Muscle of leg (tissue), 3 donors: ENCODE measurements at regions not wholly inside any gene's neighbourhood (a gene's known extent, or its start where the extent isn't known, plus 50 kb on each side); places are given as distances from the start of the nearest gene placed in this dataset.
"Not testable (repeated sequence)": the region's sequence is repeated elsewhere in the genome, so short reads cannot be mapped to it uniquely, and the experiment has no call there.

Experiments
- DNase-seq: peaks from one replicate; pipeline ENCODE4 v3.0.0; 2013
- H3K27ac ChIP-seq: one replicate; pipeline ENCODE4 v1.5.1; 2013; ENCODE audit warnings: mild to moderate bottlenecking, low read length, control low read depth
- H3K27me3 ChIP-seq: one replicate; pipeline ENCODE4 v1.6.1; 2013; ENCODE audit warnings: low read length; ENCODE audit not compliant: control insufficient read depth, insufficient read depth
- H3K36me3 ChIP-seq: one replicate; pipeline ENCODE4 v1.6.1; 2013; ENCODE audit warnings: low read length; ENCODE audit not compliant: control insufficient read depth, insufficient read depth
- H3K4me1 ChIP-seq: one replicate; pipeline ENCODE4 v1.6.1; 2013; ENCODE audit warnings: low read length; ENCODE audit not compliant: control insufficient read depth, insufficient read depth
- H3K4me3 ChIP-seq: one replicate; pipeline ENCODE4 v1.5.1; 2013; ENCODE audit warnings: low read length, control low read depth
- H3K9me3 ChIP-seq: replicated peaks from 2 replicates; pipeline ENCODE4 v1.6.1; 2013; ENCODE audit warnings: low read depth, low read length; ENCODE audit not compliant: control insufficient read depth
- WGBS: methylation state at CpG from one replicate; pipeline ENCODE4 v1.1.5; 2013; ENCODE audit warnings: missing lambda C conversion rate; ENCODE audit not compliant: insufficient coverage; 5-methylcytosine and 5-hydroxymethylcytosine counted together

DNA sequence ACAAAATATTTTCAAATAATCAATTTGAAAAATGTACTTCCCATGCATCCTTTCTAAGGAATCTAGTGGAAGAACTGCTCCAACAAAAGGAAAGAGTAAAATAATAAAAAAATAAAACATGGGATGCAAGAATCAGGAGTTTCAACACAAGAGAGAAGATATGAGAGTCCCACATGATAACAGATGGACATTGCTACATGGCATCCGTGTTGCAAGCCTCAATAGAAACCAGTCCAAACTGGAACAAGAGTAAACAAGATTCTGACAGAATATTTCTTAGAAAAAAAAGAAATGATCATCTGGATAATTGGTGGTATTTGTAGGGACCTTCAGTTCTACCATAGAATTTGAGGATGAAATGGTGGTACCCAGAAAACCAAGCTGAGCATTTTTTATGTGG lies 186.8 kb downstream of the FRK start:
- H3K27ac ChIP-seq = no peak overlapping the region
- H3K9me3 ChIP-seq = no peaks in the 10 kb centered on the region
- DNase-seq = no peak
- H3K4me1 ChIP-seq = no peaks in the 10 kb centered on the region
- no peaks in the 10 kb centered on the region for H3K27me3 ChIP-seq
- no peak overlapping the region for H3K4me3 ChIP-seq
- WGBS = 60% methylated on average over 1 of the region's 1 CpG
- H3K36me3 ChIP-seq = no peaks in the 10 kb centered on the region

GRCh38 chr6:115870464-115870863 lies 190.2 kb downstream of the FRK start:
- no peaks in the 10 kb centered on the region for H3K36me3 ChIP-seq
- no peaks in the 10 kb centered on the region for H3K9me3 ChIP-seq
- H3K27me3 ChIP-seq = no peaks in the 10 kb centered on the region
- no peak for DNase-seq
- H3K4me3 ChIP-seq = no peak overlapping the region
- H3K27ac ChIP-seq = no peak overlapping the region
- H3K4me1 ChIP-seq = no peaks in the 10 kb centered on the region
- WGBS = no CpG with 5 or more reads among the region's 4 CpGs

DNA sequence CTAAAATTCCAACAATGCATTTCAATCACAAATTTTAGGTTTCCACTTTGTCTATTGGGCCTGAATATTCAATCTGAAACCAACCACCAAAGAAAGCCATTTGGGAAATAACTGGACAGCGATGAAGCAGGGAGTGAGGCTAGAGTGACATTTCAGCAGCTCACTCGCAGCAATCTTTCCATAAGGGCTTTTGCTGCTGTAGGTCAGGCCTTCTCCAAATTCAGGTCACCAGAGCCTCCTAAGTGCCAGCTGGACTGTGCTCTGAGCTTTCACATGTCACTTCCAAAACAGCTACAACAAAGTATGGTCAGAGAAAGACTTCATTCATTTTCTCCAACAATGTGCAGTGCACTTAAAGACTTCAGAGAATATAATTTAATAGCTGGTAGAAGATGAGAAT lies 194.8 kb downstream of the FRK start:
- H3K27me3 ChIP-seq = no peaks in the 10 kb centered on the region
- H3K36me3 ChIP-seq = no peaks in the 10 kb centered on the region
- WGBS = 44% methylated on average over 2 of the region's 2 CpGs
- no peak overlapping the region for H3K4me3 ChIP-seq
- H3K9me3 ChIP-seq = no peaks in the 10 kb centered on the region
- peak; percentile 7 for DNase-seq
- H3K4me1 ChIP-seq = no peaks in the 10 kb centered on the region
- H3K27ac ChIP-seq = no peak overlapping the region

GRCh38 chr6:115863211-115863610 lies 197.5 kb downstream of the FRK start:
- H3K9me3 ChIP-seq = no peaks in the 10 kb centered on the region
- H3K27me3 ChIP-seq = no peaks in the 10 kb centered on the region
- no peaks in the 10 kb centered on the region for H3K4me1 ChIP-seq
- DNase-seq = no peak
- no peaks in the 10 kb centered on the region for H3K36me3 ChIP-seq
- no peak overlapping the region for H3K4me3 ChIP-seq
- no peak overlapping the region for H3K27ac ChIP-seq

DNA sequence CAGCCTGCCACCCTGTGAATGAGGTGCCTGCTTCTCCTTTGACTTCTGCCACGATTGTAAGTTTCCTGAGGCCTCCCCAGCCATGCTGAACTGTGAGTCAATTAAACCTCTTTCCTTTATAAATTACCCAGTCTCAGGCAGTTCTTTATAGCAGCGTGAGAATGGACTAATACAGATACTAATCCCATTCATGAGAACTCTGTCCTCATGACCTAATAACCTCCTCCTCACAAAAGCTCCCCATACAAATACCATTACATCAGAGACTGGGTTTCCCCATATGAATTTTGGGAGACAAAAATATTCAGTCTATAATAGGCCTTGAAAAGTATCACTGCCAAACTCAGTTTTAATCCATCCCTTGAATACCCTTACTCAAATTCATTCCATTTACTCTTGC lies 199.0 kb downstream of the FRK start:
- not testable (repeated sequence) for H3K27ac ChIP-seq, H3K4me1 ChIP-seq, H3K36me3 ChIP-seq, DNase-seq, H3K4me3 ChIP-seq, H3K9me3 ChIP-seq, H3K27me3 ChIP-seq
- 33% methylated on average over 1 of the region's 2 CpGs for WGBS

DNA sequence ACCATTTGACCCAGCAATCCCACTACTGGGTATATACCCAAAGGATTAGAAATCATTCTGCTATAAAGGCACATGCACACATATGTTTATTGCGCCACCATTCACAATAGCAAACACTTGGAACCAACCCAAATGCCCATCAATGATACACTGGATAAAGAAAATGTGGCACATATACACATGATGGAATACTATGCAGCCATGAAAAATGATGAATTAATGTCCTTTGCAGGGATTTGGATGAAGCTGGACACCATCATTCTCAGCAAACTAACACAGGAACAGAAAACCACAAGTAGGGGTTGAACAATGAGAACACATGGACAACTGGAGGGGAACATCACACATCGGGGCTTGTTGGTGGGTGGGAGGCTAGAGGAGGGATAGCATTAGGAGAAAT lies 201.1 kb downstream of the FRK start:
- DNase-seq, H3K4me3 ChIP-seq, H3K27ac ChIP-seq, H3K4me1 ChIP-seq, H3K36me3 ChIP-seq, H3K27me3 ChIP-seq, H3K9me3 ChIP-seq: not testable (repeated sequence)
- no CpG with 5 or more reads among the region's 2 CpGs for WGBS

DNA sequence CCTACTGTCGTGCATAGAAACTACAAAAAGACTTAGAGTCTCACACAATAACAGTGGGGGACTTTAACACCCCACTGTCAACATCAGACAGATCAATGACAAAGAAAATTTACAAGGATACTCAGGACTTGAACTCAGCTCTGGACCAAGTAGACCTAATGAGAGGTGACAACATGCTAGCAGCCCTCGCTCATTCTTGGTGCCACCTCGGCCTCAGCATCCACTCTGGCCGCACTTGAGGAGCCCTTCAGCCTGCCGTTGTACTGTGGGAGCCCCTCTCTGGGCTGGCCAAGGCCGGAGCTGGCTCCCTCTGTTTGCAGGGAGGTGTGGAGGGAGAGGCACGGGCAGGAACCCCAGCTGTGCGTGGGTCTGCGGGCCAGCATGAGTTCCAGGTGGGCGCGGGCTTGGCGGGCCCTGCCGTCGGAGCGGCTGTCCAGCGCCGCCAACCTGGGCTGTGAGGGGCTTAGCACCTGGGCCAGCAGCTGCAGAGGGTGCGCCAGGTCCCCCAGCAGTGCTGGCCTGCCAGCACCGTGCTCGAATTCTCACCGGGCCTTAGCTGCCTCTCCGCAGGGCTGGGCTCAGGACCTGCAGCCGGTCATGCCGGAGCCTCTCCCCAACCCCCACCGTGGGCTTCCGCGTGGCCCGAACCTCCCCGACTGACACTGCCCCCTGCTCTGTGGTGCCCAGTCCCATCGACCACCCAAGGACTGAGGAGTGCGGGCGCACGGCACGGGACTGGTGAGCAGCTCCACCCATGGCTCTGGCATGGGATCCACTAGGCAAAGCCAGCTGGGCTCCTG lies 205.6 kb downstream of the FRK start:
- Histone ChIP-seq H3K9me3 (no peaks in the 10 kb centered on the region), H3K27me3 (no peaks in the 10 kb centered on the region), H3K4me3 (no peak overlapping the region), H3K27ac (no peak overlapping the region), H3K4me1 (no peaks in the 10 kb centered on the region), H3K36me3 (no peaks in the 10 kb centered on the region)
- 92% methylated on average over 34 of the region's 34 CpGs for WGBS
- no peak for DNase-seq

DNA sequence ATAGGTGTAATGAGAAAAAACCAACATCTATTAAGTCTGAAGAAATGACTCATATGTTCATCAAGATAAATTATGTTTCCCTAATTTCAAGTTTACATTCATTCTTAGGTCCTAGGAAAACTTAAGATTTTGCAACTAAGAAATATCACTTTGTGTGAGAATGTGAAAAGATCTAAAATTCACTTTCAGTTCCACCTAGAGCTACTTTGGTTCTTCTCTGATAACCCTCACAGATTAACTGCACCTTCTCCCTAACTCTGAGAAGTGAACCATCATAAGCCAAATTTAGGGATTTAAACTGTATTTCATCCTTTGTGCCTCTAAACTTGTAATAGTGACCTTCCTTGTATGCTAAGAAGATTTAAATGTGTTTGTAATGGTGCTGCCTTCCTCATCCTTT lies 213.0 kb downstream of the FRK start:
- no peaks in the 10 kb centered on the region for H3K36me3 ChIP-seq
- H3K4me3 ChIP-seq = no peak overlapping the region
- H3K27ac ChIP-seq = no peak overlapping the region
- H3K9me3 ChIP-seq = no peaks in the 10 kb centered on the region
- H3K4me1 ChIP-seq = no peaks in the 10 kb centered on the region
- H3K27me3 ChIP-seq = no peaks in the 10 kb centered on the region
- DNase-seq = no peak

GRCh38 chr6:115843945-115844344 lies 216.7 kb downstream of the FRK start:
- no peak overlapping the region for H3K27ac ChIP-seq
- no peak overlapping the region for H3K4me3 ChIP-seq
- no peak for DNase-seq

GRCh38 chr6:115842338-115842737 lies 218.4 kb downstream of the FRK start:
- WGBS = no CpG with 5 or more reads among the region's 3 CpGs
- Histone ChIP-seq H3K9me3 (no peaks in the 10 kb centered on the region), H3K36me3 (no peaks in the 10 kb centered on the region)

More at GRCh38 chr6:115843945-115844344, 216.7 kb downstream of the FRK start:
- H3K36me3 ChIP-seq = no peaks in the 10 kb centered on the region
- no peaks in the 10 kb centered on the region for H3K4me1 ChIP-seq
- no peaks in the 10 kb centered on the region for H3K27me3 ChIP-seq
- no peaks in the 10 kb centered on the region for H3K9me3 ChIP-seq

GRCh38 chr6:115839583-115840181 lies 221.0 kb downstream of the FRK start:
- Histone ChIP-seq H3K36me3 (no peaks in the 10 kb centered on the region), H3K4me1 (no peaks in the 10 kb centered on the region), H3K9me3 (no peaks in the 10 kb centered on the region), H3K4me3 (no peak overlapping the region), H3K27me3 (no peaks in the 10 kb centered on the region), H3K27ac (no peak overlapping the region)
- no peak for DNase-seq
- WGBS = 91% methylated on average over 6 of the region's 7 CpGs

More at GRCh38 chr6:115842338-115842737, 218.4 kb downstream of the FRK start:
- Histone ChIP-seq H3K4me3 (no peak overlapping the region), H3K27me3 (no peaks in the 10 kb centered on the region), H3K27ac (no peak overlapping the region), H3K4me1 (no peaks in the 10 kb centered on the region)
- no peak for DNase-seq
